ENCODE measurements at regions not wholly inside any gene's neighbourhood (a gene's known extent, or its start where the extent isn't known, plus 50 kb on each side); places are given as distances from the start of the nearest gene placed in this dataset.

DNA sequence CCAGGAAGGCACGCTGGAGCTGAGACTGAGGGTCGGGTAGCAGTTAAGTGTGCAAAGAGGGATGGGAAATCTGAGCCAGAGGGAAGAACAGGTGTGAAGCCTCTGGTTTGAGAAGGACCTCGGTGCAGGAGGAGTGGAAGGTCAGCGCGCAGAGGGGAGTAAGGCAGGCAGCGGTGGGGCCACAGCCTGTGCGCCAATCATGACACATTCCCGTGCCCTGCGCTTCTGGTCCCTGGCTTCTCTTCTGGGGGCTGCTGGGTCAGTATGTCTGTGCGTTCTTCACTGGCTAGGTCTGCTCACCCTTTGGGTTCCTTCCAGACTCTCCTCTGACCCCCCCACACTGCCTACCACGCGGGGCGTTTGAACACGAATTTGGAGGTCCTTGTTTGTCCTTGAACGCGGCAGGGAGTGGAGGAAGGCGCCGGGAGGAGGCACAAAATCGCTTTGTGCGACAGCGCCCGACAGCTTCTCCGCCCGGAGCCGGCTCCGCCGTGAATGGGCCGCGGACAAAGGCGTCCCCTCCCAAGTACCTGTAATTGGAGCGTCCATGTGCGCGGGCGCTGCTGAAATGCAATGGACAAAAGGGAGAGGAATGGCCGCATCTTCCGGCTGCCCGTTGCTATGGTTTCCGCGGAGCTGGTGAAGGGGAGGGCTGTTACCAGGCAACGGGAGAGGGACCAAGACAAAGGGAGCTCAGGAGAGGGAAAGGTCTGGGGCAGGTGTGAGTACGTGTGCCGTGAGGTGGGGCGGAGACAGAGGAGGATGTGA, 207.2 kb upstream of the SRRM4 start:
- Histone ChIP-seq H3K4me3 (ENCODE audit: low read depth in 1 of 3, low read length in 3 of 3) (no peak overlapping the region), H3K9me3 (ENCODE audit: control insufficient read depth in 4 of 4, low read length in 3 of 4) (peaks cover 0 to 2% (median 0%) of the 10 kb centered on the region in 4 donors), H3K4me1 (ENCODE audit: control insufficient read depth in 4 of 4, insufficient read depth in 4 of 4, low read length in 3 of 4) (no peaks in the 10 kb centered on the region), H3K27ac (ENCODE audit: low read depth in 1 of 2, low read length in 2 of 2) (no peak overlapping the region), H3K27me3 (ENCODE audit: control insufficient read depth in 4 of 4, insufficient read depth in 4 of 4, low read length in 3 of 4) (peaks cover 0 to 18% (median 2%) of the 10 kb centered on the region in 4 donors), H3K9ac (ENCODE audit: low read depth in 1 of 2, low read length in 2 of 2) (no peak overlapping the region), H3K36me3 (ENCODE audit: control insufficient read depth in 4 of 4, insufficient read depth in 3 of 4, low read depth in 1 of 4, low read length in 3 of 4) (no peaks in the 10 kb centered on the region)
- WGBS: 8% methylated on average over 43 of the region's 43 CpGs
- TF ChIP-seq, protein P1, sequence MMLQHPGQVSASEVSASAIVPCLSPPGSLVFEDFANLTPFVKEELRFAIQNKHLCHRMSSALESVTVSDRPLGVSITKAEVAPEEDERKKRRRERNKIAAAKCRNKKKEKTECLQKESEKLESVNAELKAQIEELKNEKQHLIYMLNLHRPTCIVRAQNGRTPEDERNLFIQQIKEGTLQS (IDR thresholded peaks at IDR 0.05): no peak
- no peak for TF ChIP-seq SP1 (IDR thresholded peaks at IDR 0.05)
- no peak for TF ChIP-seq GABPA (IDR thresholded peaks at IDR 0.05 in 1 of 2, conservative IDR thresholded peaks at IDR 0.05 in 1 of 2)
- TF ChIP-seq HNF4G (IDR thresholded peaks at IDR 0.05): no peak
- TF ChIP-seq, protein P2, sequence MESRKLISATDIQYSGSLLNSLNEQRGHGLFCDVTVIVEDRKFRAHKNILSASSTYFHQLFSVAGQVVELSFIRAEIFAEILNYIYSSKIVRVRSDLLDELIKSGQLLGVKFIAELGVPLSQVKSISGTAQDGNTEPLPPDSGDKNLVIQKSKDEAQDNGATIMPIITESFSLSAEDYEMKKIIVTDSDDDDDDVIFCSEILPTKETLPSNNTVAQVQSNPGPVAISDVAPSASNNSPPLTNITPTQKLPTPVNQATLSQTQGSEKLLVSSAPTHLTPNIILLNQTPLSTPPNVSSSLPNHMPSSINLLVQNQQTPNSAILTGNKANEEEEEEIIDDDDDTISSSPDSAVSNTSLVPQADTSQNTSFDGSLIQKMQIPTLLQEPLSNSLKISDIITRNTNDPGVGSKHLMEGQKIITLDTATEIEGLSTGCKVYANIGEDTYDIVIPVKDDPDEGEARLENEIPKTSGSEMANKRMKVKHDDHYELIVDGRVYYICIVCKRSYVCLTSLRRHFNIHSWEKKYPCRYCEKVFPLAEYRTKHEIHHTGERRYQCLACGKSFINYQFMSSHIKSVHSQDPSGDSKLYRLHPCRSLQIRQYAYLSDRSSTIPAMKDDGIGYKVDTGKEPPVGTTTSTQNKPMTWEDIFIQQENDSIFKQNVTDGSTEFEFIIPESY (IDR thresholded peaks at IDR 0.05): no peak
- TF ChIP-seq JUND (IDR thresholded peaks at IDR 0.05): no peak
- no peak for TF ChIP-seq NR2F2 (IDR thresholded peaks at IDR 0.05)
- TF ChIP-seq TAF1 (conservative IDR thresholded peaks at IDR 0.05): no peak
- TF ChIP-seq YY1 (IDR thresholded peaks at IDR 0.05): no peak
- no peak for TF ChIP-seq FOXA1 (IDR thresholded peaks at IDR 0.05)
- TF ChIP-seq, protein P3, sequence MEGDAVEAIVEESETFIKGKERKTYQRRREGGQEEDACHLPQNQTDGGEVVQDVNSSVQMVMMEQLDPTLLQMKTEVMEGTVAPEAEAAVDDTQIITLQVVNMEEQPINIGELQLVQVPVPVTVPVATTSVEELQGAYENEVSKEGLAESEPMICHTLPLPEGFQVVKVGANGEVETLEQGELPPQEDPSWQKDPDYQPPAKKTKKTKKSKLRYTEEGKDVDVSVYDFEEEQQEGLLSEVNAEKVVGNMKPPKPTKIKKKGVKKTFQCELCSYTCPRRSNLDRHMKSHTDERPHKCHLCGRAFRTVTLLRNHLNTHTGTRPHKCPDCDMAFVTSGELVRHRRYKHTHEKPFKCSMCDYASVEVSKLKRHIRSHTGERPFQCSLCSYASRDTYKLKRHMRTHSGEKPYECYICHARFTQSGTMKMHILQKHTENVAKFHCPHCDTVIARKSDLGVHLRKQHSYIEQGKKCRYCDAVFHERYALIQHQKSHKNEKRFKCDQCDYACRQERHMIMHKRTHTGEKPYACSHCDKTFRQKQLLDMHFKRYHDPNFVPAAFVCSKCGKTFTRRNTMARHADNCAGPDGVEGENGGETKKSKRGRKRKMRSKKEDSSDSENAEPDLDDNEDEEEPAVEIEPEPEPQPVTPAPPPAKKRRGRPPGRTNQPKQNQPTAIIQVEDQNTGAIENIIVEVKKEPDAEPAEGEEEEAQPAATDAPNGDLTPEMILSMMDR (IDR thresholded peaks at IDR 0.05; ENCODE audit: low read depth, low read length, missing input control): no peak
- TF ChIP-seq EGR1 (IDR thresholded peaks at IDR 0.05; ENCODE audit: low read depth in 2 of 2): no peak
- TF ChIP-seq RAD21 (IDR thresholded peaks at IDR 0.05): no peak
- TF ChIP-seq, protein P4, sequence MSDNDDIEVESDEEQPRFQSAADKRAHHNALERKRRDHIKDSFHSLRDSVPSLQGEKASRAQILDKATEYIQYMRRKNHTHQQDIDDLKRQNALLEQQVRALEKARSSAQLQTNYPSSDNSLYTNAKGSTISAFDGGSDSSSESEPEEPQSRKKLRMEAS (IDR thresholded peaks at IDR 0.05): no peak
- TF ChIP-seq HNF4A (conservative IDR thresholded peaks at IDR 0.05): no peak
- no peak for TF ChIP-seq RXRA (IDR thresholded peaks at IDR 0.05)
- TF ChIP-seq FOXA2 (IDR thresholded peaks at IDR 0.05): no peak
- TF ChIP-seq, protein P5, sequence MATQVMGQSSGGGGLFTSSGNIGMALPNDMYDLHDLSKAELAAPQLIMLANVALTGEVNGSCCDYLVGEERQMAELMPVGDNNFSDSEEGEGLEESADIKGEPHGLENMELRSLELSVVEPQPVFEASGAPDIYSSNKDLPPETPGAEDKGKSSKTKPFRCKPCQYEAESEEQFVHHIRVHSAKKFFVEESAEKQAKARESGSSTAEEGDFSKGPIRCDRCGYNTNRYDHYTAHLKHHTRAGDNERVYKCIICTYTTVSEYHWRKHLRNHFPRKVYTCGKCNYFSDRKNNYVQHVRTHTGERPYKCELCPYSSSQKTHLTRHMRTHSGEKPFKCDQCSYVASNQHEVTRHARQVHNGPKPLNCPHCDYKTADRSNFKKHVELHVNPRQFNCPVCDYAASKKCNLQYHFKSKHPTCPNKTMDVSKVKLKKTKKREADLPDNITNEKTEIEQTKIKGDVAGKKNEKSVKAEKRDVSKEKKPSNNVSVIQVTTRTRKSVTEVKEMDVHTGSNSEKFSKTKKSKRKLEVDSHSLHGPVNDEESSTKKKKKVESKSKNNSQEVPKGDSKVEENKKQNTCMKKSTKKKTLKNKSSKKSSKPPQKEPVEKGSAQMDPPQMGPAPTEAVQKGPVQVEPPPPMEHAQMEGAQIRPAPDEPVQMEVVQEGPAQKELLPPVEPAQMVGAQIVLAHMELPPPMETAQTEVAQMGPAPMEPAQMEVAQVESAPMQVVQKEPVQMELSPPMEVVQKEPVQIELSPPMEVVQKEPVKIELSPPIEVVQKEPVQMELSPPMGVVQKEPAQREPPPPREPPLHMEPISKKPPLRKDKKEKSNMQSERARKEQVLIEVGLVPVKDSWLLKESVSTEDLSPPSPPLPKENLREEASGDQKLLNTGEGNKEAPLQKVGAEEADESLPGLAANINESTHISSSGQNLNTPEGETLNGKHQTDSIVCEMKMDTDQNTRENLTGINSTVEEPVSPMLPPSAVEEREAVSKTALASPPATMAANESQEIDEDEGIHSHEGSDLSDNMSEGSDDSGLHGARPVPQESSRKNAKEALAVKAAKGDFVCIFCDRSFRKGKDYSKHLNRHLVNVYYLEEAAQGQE (IDR thresholded peaks at IDR 0.05): no peak
- DNase-seq (ENCODE audit: low spot score): no peak
